Smooth muscle cell (in vitro differentiated cells): ENCODE measurements at regions not wholly inside any gene's neighbourhood (a gene's known extent, or its start where the extent isn't known, plus 50 kb on each side); places are given as distances from the start of the nearest gene placed in this dataset.

Experiments used
- DNase-seq: peaks from one replicate; lab custom pipeline; 2025; ENCODE audit not compliant: unreplicated experiment; lab: John Stamatoyannopoulos, UW
- H2AFZ ChIP-seq: fragments of 200-600 bp; sonication (generic); 2 replicates; pipeline ENCODE4 v1.6.0; 2016; ENCODE audit warnings: antibody characterized with exemption, low read depth, mild to moderate bottlenecking
- H3F3A ChIP-seq: fragments of 200-600 bp; sonication (generic); 2 replicates; pipeline ENCODE4 v1.6.0; 2017; ENCODE audit warnings: antibody characterized with exemption, low read depth
- H3K27ac ChIP-seq: fragments of 200-600 bp; sonication (generic); 2 replicates; pipeline ENCODE4 v1.5.1; 2016; ENCODE audit warnings: low read depth, mild to moderate bottlenecking
- H3K27me3 ChIP-seq: fragments of 200-600 bp; sonication (generic); 2 replicates; pipeline ENCODE4 v1.6.1; 2016; ENCODE audit warnings: low read depth, mild to moderate bottlenecking
- H3K36me3 ChIP-seq: fragments of 200-600 bp; sonication (generic); 2 replicates; pipeline ENCODE4 v1.5.1; 2016; ENCODE audit warnings: low read depth
- H3K4me1 ChIP-seq: fragments of 200-600 bp; sonication (generic); 2 replicates; pipeline ENCODE4 v1.5.1; 2016; ENCODE audit warnings: low read depth
- H3K4me2 ChIP-seq: fragments of 200-600 bp; sonication (generic); 2 replicates; pipeline ENCODE4 v1.6.0; 2016; ENCODE audit warnings: mild to moderate bottlenecking
- H3K4me3 ChIP-seq: fragments of 200-600 bp; sonication (generic); 2 replicates; pipeline ENCODE4 v1.5.1; 2016; ENCODE audit warnings: mild to moderate bottlenecking
- H3K79me2 ChIP-seq: fragments of 200-600 bp; sonication (generic); 2 replicates; pipeline ENCODE4 v1.6.0; 2016; ENCODE audit warnings: low read depth, mild to moderate bottlenecking
- H3K9ac ChIP-seq: fragments of 200-600 bp; sonication (generic); 2 replicates; pipeline ENCODE4 v1.6.0; 2016; ENCODE audit warnings: low read depth
- H3K9me3 ChIP-seq: fragments of 200-600 bp; sonication (generic); replicated peaks from 2 replicates; pipeline ENCODE4 v1.5.1; 2016; ENCODE audit warnings: low read depth
- H4K20me1 ChIP-seq: fragments of 200-600 bp; sonication (generic); 2 replicates; pipeline ENCODE4 v1.6.0; 2016; ENCODE audit warnings: low read depth
- CTCF ChIP-seq: fragments of 200-600 bp; sonication (generic); IDR thresholded peaks from 2 replicates; pipeline ENCODE4 v1.5.1; 2017; ENCODE audit warnings: borderline replicate concordance, mild to moderate bottlenecking, antibody characterized with exemption; ENCODE audit not compliant: insufficient read depth, poor library complexity, severe bottlenecking
- WGBS: methylation state at CpG from one replicate; pipeline ENCODE4 v1.1.7; 2016; ENCODE audit warnings: low lambda C conversion rate; 5-methylcytosine and 5-hydroxymethylcytosine counted together

GRCh38 chr2:43083710-43084698, 142.4 kb downstream of the ZFP36L2 start:
- no peaks in the 10 kb centered on the region for H3K79me2 ChIP-seq
- H2AFZ ChIP-seq, result no peak overlapping the region
- H3F3A ChIP-seq, result peaks cover 37% of the 10 kb centered on the region
- peak overlapping the region; percentile 94 for H3K27ac ChIP-seq
- WGBS, result 28% methylated on average over 13 of the region's 13 CpGs
- H3K27me3 ChIP-seq, result no peaks in the 10 kb centered on the region
- no peaks in the 10 kb centered on the region for H3K9me3 ChIP-seq
- peaks cover 60% of the 10 kb centered on the region for H3K4me1 ChIP-seq
- H3K9ac ChIP-seq, result no peak overlapping the region
- no peak for DNase-seq
- H3K4me3 ChIP-seq, result no peak overlapping the region
- no peaks in the 10 kb centered on the region for H3K36me3 ChIP-seq
- H4K20me1 ChIP-seq, result no peaks in the 10 kb centered on the region
- H3K4me2 ChIP-seq, result peak overlapping the region; percentile 77
- TF ChIP-seq CTCF, result no peak

- no peak for DNase-seq
- H3K4me2 ChIP-seq, result peak overlapping the region; percentile 77
- 59% methylated on average over 10 of the region's 10 CpGs for WGBS
- peak overlapping the region; percentile 20 for H3K9ac ChIP-seq
- H3K4me3 ChIP-seq, result no peak overlapping the region
- peaks cover 54% of the 10 kb centered on the region for H3K4me1 ChIP-seq
- no peak overlapping the region for H2AFZ ChIP-seq
- no peaks in the 10 kb centered on the region for H3K27me3 ChIP-seq
- H4K20me1 ChIP-seq, result no peaks in the 10 kb centered on the region
- no peak for TF ChIP-seq CTCF
- H3K27ac ChIP-seq, result peak overlapping the region; percentile 94
- peaks cover 36% of the 10 kb centered on the region for H3F3A ChIP-seq
- H3K9me3 ChIP-seq, result no peaks in the 10 kb centered on the region
- H3K79me2 ChIP-seq, result no peaks in the 10 kb centered on the region
- H3K36me3 ChIP-seq, result no peaks in the 10 kb centered on the region
Measured at GRCh38 chr2:43082903-43083677, 143.3 kb downstream of the ZFP36L2 start.

- Histone ChIP-seq H3K9me3 (no peaks in the 10 kb centered on the region), H4K20me1 (no peaks in the 10 kb centered on the region), H3K27me3 (no peaks in the 10 kb centered on the region), H3K9ac (peak overlapping the region; percentile 20), H3K27ac (peak overlapping the region; percentile 94), H3K4me3 (no peak overlapping the region), H3K4me2 (peak overlapping the region; percentile 77), H2AFZ (no peak overlapping the region), H3K4me1 (peaks cover 53% of the 10 kb centered on the region), H3K79me2 (no peaks in the 10 kb centered on the region), H3F3A (peaks cover 30% of the 10 kb centered on the region), H3K36me3 (no peaks in the 10 kb centered on the region)
- WGBS, result 52% methylated on average over 15 of the region's 15 CpGs
- DNase-seq, result no peak
- TF ChIP-seq CTCF, result no peak
Measured at GRCh38 chr2:43082111-43082894, 144.1 kb downstream of the ZFP36L2 start.
